22Rv1 (cell line): ENCODE measurements at regions not wholly inside any gene's neighbourhood (a gene's known extent, or its start where the extent isn't known, plus 50 kb on each side); places are given as distances from the start of the nearest gene placed in this dataset.

Experiments
- CTCF ChIP-seq: fragments of 450-650 bp; IDR thresholded peaks from 2 replicates; pipeline ENCODE4 v1.5.1; 2017; ENCODE audit warnings: mild to moderate bottlenecking
- ZFX ChIP-seq: fragments of 450-650 bp; IDR thresholded peaks from 2 replicates; pipeline ENCODE4 v1.6.1; 2017; ENCODE audit warnings: antibody characterized with exemption, borderline replicate concordance

GRCh38 chrX:150148749-150149672 is 210.7 kb upstream of the EOLA2 start:
- TF ChIP-seq CTCF (no peak), ZFX (no peak)
